OCI-LY7 (cell line): ENCODE measurements at regions not wholly inside any gene's neighbourhood (a gene's known extent, or its start where the extent isn't known, plus 50 kb on each side); places are given as distances from the start of the nearest gene placed in this dataset.

ENCODE experiments used
- BruUV-seq: library from RNA; stranded (reverse); fragments of 400-500 nt; replicated peaks from 2 replicates; lab custom pipeline; 2021; lab: Mats Ljungman, UMichigan
- CTCF ChIA-PET: fragments of 300-600 bp; sonication (Branson Sonifier 250); formaldehyde crosslinking; loops from one replicate; lab custom pipeline; 2022; ENCODE audit warnings: antibody characterized with exemption; ENCODE audit not compliant: unreplicated experiment; lab: Charles Lee
- POLR2A ChIA-PET: fragments of 300-600 bp; sonication (Branson Sonifier 250); formaldehyde crosslinking; loops from one replicate; lab custom pipeline; 2022; ENCODE audit warnings: antibody characterized with exemption; lab: Charles Lee
- DNase-seq: peaks from one replicate; pipeline ENCODE4 v3.0.0-alpha.2; 2015; ENCODE audit warnings: low spot score
- H2AFZ ChIP-seq: fragments of 200-600 bp; sonication (generic), shearing (Covaris generic); 2 replicates; pipeline ENCODE4 v1.6.1; 2014; ENCODE audit warnings: mild to moderate bottlenecking, antibody characterized with exemption, low read length, moderate library complexity
- H3K27ac ChIP-seq: fragments of 200-600 bp; sonication (generic); 2 replicates; pipeline ENCODE4 v1.5.1; 2014; ENCODE audit warnings: mixed run types, low read depth, mild to moderate bottlenecking, moderate library complexity, low read length, inconsistent platforms; ENCODE audit not compliant: poor library complexity, severe bottlenecking
- H3K36me3 ChIP-seq: fragments of 200-600 bp; sonication (generic); 2 replicates; pipeline ENCODE4 v1.6.1; 2014; ENCODE audit warnings: mild to moderate bottlenecking, antibody characterized with exemption, low read length, moderate library complexity, mixed read lengths; ENCODE audit not compliant: insufficient read depth
- H3K4me1 ChIP-seq: fragments of 200-600 bp; sonication (generic); 2 replicates; pipeline ENCODE4 v1.5.1; 2014; ENCODE audit warnings: mild to moderate bottlenecking, low read length; ENCODE audit not compliant: insufficient read depth, poor library complexity, severe bottlenecking
- H3K4me2 ChIP-seq: fragments of 200-600 bp; sonication (generic); 2 replicates; pipeline ENCODE4 v1.6.1; 2014; ENCODE audit warnings: mild to moderate bottlenecking, low read length
- H3K4me3 ChIP-seq: fragments of 200-600 bp; sonication (generic); 2 replicates; pipeline ENCODE4 v1.5.1; 2014; ENCODE audit warnings: mild to moderate bottlenecking, low read depth, low read length; ENCODE audit not compliant: poor library complexity, severe bottlenecking
- H3K79me2 ChIP-seq: fragments of 200-600 bp; sonication (generic); 2 replicates; pipeline ENCODE4 v1.6.1; 2016; ENCODE audit warnings: low read depth, mild to moderate bottlenecking, low read length, moderate library complexity, mixed read lengths; ENCODE audit not compliant: insufficient read depth
- H3K9me2 ChIP-seq: fragments of 200-600 bp; sonication (generic); 2 replicates; pipeline ENCODE4 v1.6.1; 2016; ENCODE audit warnings: mild to moderate bottlenecking, low read length, mixed read lengths; ENCODE audit not compliant: insufficient read depth
- H3K9me3 ChIP-seq: fragments of 200-600 bp; sonication (generic); 2 replicates; pipeline ENCODE4 v1.6.1; 2014; ENCODE audit warnings: mild to moderate bottlenecking, mixed run types, low read length, mixed read lengths
- H4K20me1 ChIP-seq: fragments of 200-600 bp; sonication (generic); 2 replicates; pipeline ENCODE4 v1.6.1; 2014; ENCODE audit warnings: mild to moderate bottlenecking, antibody characterized with exemption, low read length, moderate library complexity, mixed read lengths; ENCODE audit not compliant: insufficient read depth
- CTCF ChIP-seq: fragments of 200-600 bp; sonication (generic); conservative IDR thresholded peaks from 2 replicates; pipeline ENCODE4 v1.5.1; 2014; ENCODE audit warnings: mild to moderate bottlenecking, antibody characterized with exemption, low read length, moderate library complexity, mixed read lengths
- EZH2phosphoT487 ChIP-seq: fragments of 200-600 bp; sonication (generic); IDR thresholded peaks from 2 replicates; pipeline ENCODE4 v1.6.1; 2018; ENCODE audit warnings: low read depth, borderline replicate concordance, mild to moderate bottlenecking, mixed run types, antibody characterized with exemption, low read length, moderate library complexity, mixed read lengths
- intact Hi-C: fragments of 100-400 bp; cut with micrococcal nuclease; formaldehyde crosslinking; loops from one replicate; pipeline ENCODE4 v1.10.0; 2022; ENCODE audit not compliant: unreplicated experiment

- Histone ChIP-seq H4K20me1 (no peaks in the 10 kb centered on the region), H3K27ac (no peak overlapping the region), H3K4me2 (no peak overlapping the region), H3K79me2 (no peaks in the 10 kb centered on the region), H3K9me2 (no peaks in the 10 kb centered on the region), H3K4me1 (no peaks in the 10 kb centered on the region), H2AFZ (no peak overlapping the region), H3K4me3 (no peak overlapping the region), H3K9me3 (no peaks in the 10 kb centered on the region), H3K36me3 (no peaks in the 10 kb centered on the region)
- DNase-seq, result no peak
- ChIA-PET CTCF (no interaction called here), POLR2A (no interaction called here)
- no TSS peak for BruUV-seq
- intact Hi-C loops, result no loop called here
- TF ChIP-seq CTCF, result no peak
- TF ChIP-seq EZH2phosphoT487, result no peak
These were observed 286.7 kb upstream of the FZD8 start for GRCh38 chr10:35928748-35929147.

- Histone ChIP-seq H3K4me3 (no peak overlapping the region), H3K27ac (no peak overlapping the region), H4K20me1 (no peaks in the 10 kb centered on the region), H3K9me3 (no peaks in the 10 kb centered on the region), H3K4me2 (no peak overlapping the region), H3K9me2 (no peaks in the 10 kb centered on the region), H3K36me3 (no peaks in the 10 kb centered on the region), H3K4me1 (no peaks in the 10 kb centered on the region), H2AFZ (no peak overlapping the region), H3K79me2 (no peaks in the 10 kb centered on the region)
- intact Hi-C loops, result no loop called here
- ChIA-PET POLR2A (no interaction called here), CTCF (no interaction called here)
- BruUV-seq, result no TSS peak
- TF ChIP-seq CTCF (no peak), EZH2phosphoT487 (no peak)
- no peak for DNase-seq
These were observed 285.9 kb upstream of the FZD8 start for GRCh38 chr10:35927990-35928488.

GRCh38 chr10:35927341-35927740, 285.2 kb upstream of the FZD8 start:
- ChIA-PET POLR2A (no interaction called here), CTCF (no interaction called here)
- no peaks in the 10 kb centered on the region for H4K20me1 ChIP-seq
- DNase-seq, result no peak
- no TSS peak for BruUV-seq
- TF ChIP-seq EZH2phosphoT487 (no peak), CTCF (no peak)
- H3K4me2 ChIP-seq, result no peak overlapping the region
- no peaks in the 10 kb centered on the region for H3K79me2 ChIP-seq
- H3K4me3 ChIP-seq, result no peak overlapping the region
- H3K9me3 ChIP-seq, result no peaks in the 10 kb centered on the region
- H3K4me1 ChIP-seq, result no peaks in the 10 kb centered on the region
- no peaks in the 10 kb centered on the region for H3K9me2 ChIP-seq
- no peaks in the 10 kb centered on the region for H3K36me3 ChIP-seq
- no peak overlapping the region for H3K27ac ChIP-seq
- intact Hi-C loops, result no loop called here
- H2AFZ ChIP-seq, result no peak overlapping the region
